GM13977 (cell line): ENCODE measurements at regions not wholly inside any gene's neighbourhood (a gene's known extent, or its start where the extent isn't known, plus 50 kb on each side); places are given as distances from the start of the nearest gene placed in this dataset.

ENCODE experiments used
- DNase-seq: peaks from one replicate; pipeline ENCODE4 v3.0.0; 2012; ENCODE audit warnings: low spot score
- CTCF ChIP-seq: IDR thresholded peaks from 2 replicates; pipeline ENCODE4 v1.5.1; 2012; ENCODE audit warnings: mild to moderate bottlenecking, control low read depth; ENCODE audit not compliant: insufficient read depth; ENCODE audit errors: extremely low read depth, missing control alignments
- in situ Hi-C: fragments of 300-500 bp; cut with MboI; formaldehyde crosslinking; loops from one replicate; pipeline ENCODE4 v1.12.0; 2022; ENCODE audit warnings: low sequenced_read_pairs, low pct_unique_long_range_greater_than_20kb, mixed read lengths, inconsistent platforms; ENCODE audit not compliant: unreplicated experiment

GRCh38 chr9:134227451-134228411 is 63.4 kb upstream of the RNU6ATAC start:
- DNase-seq: no peak
- TF ChIP-seq CTCF: no peak
- in situ Hi-C loops: no loop called here

DNA sequence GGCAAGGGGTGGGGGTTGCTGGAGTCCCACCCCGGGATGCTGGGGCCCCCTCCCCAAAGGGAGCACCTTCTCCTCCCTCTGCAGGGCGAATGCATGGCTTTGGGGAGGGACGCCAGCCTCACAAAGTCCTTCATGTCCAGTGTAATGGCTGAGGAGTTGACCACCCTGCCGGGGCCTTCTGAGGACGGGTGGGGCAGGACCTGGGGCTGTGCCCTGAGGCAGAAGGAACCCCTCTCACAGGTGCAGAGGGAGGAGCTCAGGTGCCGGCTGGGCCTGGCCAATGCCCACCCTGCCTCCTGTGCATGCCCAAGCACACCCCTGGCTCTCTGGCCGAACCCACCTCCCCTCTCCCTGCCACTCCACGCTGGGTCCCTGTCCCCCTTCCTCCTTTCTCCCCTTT is 64.3 kb upstream of the RNU6ATAC start:
- TF ChIP-seq CTCF: no peak
- no peak for DNase-seq
- in situ Hi-C loops: no loop called here

- DNase-seq: no peak
- in situ Hi-C loops: no loop called here
- TF ChIP-seq CTCF: no peak
Observed at GRCh38 chr9:134229466-134230091, 65.2 kb upstream of the RNU6ATAC start.

- no peak for DNase-seq
- in situ Hi-C loops: no loop called here
- TF ChIP-seq CTCF: no peak
Observed at GRCh38 chr9:134230092-134230941, 66.0 kb upstream of the RNU6ATAC start.

DNA sequence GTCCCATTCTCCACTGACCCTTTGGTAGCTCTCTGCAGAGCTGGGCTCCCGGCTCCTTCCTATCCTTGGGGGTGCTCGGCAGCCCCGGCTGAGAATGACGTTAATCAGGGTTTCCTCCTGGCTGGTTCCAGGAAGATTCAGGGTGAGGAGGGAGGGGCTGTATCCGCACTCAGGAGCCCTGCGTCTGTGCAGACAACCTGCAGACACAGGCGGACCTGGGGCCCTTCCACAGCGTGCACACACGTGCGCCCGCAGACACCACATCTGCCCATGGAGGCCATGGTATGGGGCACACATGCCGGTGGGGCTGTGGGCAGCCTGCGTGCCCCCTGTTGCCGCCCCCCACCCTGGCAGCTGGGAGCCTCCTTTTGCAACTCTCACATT is 66.6 kb upstream of the RNU6ATAC start:
- in situ Hi-C loops: no loop called here
- no peak for TF ChIP-seq CTCF
- DNase-seq: no peak

GRCh38 chr9:134231330-134231745 is 67.0 kb upstream of the RNU6ATAC start:
- in situ Hi-C loops: no loop called here
- TF ChIP-seq CTCF: no peak
- no peak for DNase-seq
